ENCODE measurements at regions not wholly inside any gene's neighbourhood (a gene's known extent, or its start where the extent isn't known, plus 50 kb on each side); places are given as distances from the start of the nearest gene placed in this dataset.
"Not testable (repeated sequence)": the region's sequence is repeated elsewhere in the genome, so short reads cannot be mapped to it uniquely, and the experiment has no call there.

DNA sequence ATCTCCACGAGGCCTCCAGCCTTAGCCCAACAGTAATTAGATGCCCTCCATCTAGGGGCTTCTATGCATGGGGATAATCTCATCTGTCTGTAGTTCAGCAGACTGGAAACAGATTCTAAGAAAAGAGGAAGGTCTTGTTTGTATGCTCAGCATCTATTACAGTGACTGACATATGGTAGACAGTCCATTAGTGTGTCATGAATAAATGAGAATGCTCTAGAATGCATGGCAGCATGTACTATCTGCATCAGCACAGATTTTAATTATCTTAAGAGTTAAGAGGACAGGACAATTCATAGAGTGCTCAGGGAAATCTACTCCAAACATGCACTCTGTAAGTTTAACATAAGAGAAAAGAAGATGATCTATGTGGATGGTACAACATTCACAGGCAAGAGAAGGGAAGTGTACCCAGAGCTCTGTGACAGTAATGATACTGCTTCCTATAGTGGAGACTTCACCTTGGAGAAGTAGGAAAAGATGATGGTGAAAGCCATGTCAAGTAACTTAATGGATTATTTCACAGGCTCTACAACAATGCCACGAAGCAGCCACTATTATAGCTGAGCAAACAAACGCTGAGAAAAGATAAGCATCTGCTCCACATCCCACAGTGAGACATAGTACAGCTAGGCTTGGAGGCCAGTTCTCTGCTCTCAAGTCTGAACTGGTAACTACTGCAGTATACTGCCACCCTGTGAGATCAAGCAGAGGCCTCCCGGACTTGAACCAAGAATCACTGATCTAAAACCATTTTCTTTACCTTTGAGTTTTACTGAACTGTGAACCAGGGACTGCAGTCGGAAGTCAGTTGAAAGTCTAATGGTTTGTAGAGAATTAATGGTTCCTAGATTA is 309.2 kb upstream of the SPTLC3 start:
- DNase-seq (ENCODE audit: low spot score in 2 of 2), result no peak
- no peak for FAIRE-seq

DNA sequence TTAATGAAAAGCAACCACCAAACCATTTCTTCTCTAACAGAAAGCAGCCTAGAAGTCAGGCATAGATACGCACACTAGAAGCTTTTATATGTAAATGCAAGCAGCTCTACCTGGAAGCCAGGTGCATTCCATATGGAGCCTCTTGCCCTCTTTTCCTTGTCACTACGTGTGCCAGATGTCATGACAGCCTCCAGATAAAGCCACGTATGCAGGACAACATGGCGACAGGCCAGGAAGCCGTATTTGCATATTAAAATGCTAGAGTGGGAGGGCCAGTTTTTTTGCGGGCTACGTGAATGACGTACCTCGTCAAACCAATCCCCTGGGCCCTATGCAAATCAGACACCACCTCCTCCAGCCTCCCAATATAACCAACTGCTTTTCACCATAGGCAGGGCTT is 308.1 kb upstream of the SPTLC3 start:
- no peak for DNase-seq (ENCODE audit: low spot score in 2 of 2)
- no peak for FAIRE-seq

DNA sequence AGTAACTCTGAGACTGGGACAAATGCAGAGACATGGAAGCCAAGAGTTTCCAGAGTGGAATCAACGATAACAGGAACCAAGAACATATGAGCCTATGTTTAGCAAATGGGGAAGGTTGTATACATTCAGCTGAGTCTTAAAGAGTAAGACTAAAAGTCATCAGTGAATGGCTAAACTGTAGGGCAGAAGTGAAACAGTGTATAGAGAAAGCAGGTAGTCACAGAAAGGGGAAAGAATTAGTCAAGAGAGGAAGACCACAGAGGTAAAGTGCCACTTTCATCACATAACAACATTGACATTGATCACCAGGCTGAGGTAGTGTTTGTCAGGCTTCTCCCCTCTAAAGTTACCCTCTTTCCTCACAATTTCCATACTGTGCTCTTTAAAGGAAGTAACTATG is 306.5 kb upstream of the SPTLC3 start:
- DNase-seq (ENCODE audit: low spot score in 2 of 2), result no peak
- no peak for FAIRE-seq

DNA sequence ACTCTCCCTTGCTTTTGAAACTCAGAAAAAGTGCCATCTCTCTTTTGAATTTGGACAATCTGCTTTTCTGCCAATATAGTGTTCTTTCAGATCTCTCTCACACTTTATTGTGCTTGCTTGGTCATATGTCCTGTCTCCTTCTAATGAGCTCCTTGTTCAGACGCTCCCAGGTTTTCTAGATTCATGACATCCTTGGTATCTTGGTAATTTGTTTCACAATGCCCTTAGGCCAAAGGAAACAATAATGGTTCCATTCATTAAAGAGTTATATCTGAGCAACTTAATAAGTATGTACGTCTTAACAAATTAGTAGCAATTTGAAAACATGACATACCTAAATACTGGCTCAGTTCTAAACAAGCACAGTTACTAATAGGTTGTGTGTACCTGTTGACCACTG is 293.4 kb upstream of the SPTLC3 start:
- FAIRE-seq, result no peak
- DNase-seq (ENCODE audit: low spot score in 2 of 2), result no peak

DNA sequence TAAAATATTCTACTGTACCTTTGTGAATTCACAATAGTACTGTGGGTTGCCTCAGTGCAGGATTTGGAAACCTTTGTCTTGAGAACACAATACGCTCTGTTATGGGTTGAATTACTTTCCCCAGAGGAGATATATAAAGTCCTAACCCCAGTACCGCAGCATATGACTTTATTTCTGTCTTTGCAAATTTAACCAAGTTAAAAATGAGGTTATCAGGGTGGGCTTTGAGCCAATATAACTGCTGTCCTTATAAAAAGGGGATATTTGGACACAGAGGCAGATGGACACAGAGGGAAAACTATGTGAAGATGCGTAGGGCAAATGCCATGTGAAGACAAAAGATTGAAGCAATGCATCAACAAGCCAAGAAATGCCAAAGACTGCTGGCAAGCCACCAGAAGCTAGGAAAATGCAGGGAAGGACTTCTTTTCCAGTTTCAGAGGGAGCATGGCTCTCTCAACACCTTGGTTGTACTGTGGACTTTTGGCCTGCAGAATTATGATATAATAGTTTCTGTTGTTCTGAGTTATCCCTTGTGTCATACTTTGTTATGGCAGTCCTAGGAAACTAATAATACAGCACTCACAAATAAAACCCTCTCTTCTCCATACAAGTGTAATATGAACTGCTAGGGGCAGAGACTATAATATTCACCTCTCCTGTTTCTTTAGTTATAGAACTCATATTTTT is 292.6 kb upstream of the SPTLC3 start:
- FAIRE-seq (no peak), DNase-seq (ENCODE audit: low spot score in 2 of 2) (no peak)

DNA sequence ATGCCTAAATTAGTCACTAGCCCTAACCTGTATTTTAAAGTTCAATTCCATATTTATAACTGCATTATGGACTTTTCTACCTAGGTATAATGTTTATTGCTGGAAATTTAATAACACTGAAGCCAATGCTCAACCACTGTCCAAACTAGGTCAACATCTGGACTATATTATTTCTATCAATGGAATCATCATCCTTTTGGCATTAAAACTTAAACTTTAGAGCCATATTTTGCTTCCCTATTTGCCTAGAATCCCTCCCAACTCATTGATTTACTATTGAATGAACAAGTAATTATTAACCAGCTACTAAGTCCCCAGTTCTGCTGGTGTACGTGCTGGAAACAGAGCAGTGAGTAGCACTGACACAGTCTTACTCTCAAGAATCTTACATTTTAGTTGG is 291.7 kb upstream of the SPTLC3 start:
- FAIRE-seq, result no peak
- no peak for DNase-seq (ENCODE audit: low spot score in 2 of 2)

DNA sequence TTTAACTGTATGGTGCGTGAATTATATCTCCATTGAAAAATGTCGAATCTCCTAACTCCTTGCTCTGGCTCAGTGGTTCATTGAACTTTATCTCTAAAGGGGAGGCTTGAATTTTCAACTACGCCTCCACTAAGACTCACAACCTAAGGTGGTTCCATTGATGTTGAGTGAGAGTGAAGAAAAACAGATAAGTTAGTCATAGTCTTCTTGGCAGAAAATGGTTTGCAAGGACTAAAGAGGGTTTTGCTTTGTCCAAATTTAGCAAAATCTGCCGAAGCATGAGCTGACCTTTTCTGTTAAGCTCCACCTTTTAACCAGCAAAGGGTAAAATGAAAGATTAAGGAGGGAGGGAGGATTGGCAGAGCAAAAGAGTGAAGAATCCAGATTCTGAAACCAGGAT is 290.2 kb upstream of the SPTLC3 start:
- DNase-seq (ENCODE audit: low spot score in 2 of 2), result no peak
- FAIRE-seq, result no peak

DNA sequence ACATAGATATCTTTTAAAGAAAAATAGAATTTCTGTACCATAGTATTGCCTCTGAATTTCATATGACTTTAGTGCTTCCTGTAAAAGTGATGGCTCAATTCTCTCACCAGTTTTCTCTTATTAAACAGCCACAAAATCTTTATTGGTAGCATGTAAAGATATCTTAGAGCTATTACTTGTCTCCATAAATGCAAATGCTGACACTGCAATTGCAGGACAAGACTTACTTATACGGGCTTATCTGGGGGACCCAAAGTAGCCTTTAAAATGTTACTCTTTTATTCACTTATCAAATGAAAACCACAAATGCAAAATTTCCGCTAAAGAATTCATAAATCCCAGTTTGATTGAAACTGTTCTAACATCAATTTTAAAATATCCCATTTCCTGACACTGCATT is 287.1 kb upstream of the SPTLC3 start:
- no peak for DNase-seq (ENCODE audit: low spot score in 2 of 2)
- FAIRE-seq, result no peak

DNA sequence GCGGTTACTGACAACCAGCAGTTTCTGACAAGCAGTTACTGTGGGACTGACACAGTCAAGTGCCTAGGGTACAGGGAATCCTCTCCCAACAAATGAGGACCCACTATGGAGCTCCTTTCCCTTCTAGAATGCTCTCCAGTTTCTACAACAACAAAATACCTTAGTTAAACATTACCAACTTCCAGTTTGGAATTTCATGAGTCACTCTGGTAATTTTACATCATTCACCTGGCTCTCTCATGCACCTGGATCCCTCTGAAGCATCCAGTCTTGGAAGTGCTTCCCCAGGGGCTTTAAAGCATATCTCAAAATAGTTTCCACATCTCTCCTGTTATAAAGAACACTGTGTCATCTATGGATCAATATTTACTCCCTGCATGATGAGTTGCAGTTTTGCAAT is 286.7 kb upstream of the SPTLC3 start:
- FAIRE-seq (no peak), DNase-seq (ENCODE audit: low spot score in 2 of 2) (no peak)

DNA sequence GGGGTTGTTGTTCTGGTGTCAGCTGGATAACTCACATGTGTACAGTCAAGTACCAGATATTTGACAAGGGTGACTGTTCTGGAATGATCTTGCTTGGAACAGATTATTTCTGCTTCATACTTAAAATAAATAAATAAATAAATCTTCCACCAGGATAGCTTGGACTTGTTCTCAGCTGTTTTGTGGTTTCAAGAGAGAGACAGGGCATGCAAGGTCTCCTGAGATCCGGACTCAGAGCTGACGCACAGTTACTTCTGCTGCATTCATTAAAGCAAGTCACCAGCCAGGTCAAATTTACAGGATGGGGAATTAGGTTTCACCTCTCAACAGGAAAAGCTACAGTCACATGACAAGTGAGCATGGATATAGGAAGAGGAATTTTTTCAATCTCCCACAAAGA is 285.0 kb upstream of the SPTLC3 start:
- FAIRE-seq, result no peak
- no peak for DNase-seq (ENCODE audit: low spot score in 2 of 2)

DNA sequence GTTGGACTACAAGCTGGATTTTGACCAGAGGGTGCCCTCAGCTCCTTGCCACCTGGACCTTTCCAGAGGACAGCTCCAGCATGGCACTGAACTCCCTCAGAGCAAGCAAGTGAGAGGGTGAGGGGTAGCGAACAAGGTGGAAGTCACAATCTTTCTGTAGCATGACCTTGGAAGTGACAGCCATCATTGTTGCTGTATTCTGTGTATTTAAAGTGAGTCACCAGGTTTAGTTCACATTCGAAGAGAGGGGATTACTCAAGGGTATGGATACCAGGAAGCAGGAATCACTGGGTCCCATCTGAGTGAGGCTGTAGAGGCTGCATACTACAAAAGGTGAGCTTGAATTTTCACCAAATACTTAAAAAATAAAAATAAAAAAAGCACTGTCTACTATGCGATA is 280.0 kb upstream of the SPTLC3 start:
- DNase-seq (ENCODE audit: low spot score in 2 of 2), result no peak
- FAIRE-seq, result no peak

DNA sequence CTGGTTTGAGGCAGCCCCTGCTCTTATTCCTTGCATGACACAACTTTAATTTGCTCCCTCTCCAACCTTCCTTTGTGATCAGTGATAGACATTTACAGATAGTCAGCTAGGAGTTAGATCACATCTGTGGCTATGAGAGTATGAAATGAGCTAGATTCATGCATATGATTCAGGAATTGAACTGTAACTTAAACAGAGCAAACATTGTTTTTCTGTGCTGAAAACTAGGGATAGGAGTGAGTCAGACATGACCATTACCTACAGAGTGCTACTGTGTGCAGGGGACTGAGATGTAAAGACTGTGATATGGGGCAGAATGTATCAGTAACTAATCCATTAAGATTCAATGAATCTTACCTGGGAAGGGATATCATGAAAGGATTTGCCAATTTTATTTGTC is 279.4 kb upstream of the SPTLC3 start:
- no peak for FAIRE-seq
- DNase-seq (ENCODE audit: low spot score in 2 of 2), result no peak

DNA sequence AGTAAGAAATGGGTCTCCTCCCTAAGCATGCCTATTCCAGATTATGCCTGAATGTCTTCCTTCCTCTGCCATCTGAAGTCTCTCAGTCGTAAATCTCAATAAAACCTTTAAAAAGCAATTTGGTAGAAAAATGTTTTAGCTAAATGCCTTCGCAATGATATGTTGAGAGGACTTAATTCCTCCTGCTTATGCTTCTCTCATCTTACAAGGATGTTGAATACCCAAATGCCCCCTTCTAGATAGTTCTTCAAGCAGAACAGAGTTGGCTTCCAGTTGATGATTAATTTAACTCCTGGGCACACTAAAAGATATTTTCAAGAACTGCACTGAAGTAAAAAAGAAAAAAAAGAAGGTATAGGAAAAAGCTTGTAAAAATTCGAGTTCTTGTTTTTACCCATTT is 275.0 kb upstream of the SPTLC3 start:
- no peak for DNase-seq (ENCODE audit: low spot score in 2 of 2)
- FAIRE-seq, result no peak

DNA sequence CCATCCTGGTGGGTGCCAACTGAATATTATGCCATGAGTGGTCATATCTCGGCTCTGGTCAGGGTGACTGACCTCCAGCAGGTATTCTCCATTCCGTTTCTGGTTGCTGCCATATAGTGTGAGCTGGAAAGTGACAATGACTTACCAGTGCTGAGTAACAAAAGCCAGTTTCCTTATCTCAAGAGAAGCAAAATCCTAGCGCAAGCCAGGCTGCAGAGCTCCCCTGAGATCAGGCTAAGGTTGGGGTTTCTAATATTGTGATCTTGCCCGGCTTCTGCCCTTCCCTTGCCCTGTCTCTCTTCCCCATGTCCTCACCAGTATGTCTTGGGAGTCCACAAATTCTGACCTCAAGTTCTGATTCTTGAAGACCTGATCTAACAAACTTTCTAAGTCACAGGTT is 271.3 kb upstream of the SPTLC3 start:
- FAIRE-seq (no peak), DNase-seq (ENCODE audit: low spot score in 2 of 2) (no peak)

DNA sequence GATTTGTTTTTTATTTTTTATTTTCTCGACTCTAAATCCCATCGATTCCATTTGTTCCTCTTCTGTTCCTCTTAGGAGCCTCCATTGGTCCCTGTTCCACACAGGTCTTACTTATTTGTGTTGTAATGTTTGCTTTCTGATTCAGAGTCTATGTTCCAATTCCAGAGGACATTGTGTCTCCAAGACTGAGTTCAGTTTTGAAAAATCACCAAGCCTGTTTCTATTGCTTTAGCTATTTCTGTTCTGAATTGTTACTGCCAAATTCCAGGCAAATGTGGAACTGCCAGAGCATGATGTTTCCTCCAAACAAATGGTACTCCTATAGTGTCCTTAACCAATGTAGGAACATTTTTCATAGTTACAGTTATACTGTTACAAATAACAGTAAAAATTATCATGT is 270.9 kb upstream of the SPTLC3 start:
- DNase-seq (ENCODE audit: low spot score in 2 of 2) (no peak), FAIRE-seq (no peak)

DNA sequence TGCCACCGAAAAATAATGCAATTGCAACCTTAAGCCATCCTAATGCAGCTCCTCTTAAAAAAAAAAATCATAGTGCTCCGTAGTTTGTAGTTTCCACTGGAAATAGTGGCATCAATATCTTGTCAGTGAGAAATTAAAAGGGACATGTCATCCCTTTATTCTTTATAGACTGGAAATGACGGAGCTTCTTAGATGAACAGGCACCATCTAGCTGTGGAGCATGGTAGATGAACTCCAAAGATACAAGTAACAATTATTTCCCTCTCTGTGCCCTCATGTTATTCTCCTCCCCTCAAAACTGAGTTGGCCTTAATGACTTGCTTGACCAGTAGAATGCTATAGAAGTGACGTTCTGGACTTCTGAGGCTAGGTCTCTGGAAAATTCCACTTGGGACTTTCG is 268.1 kb upstream of the SPTLC3 start:
- FAIRE-seq (no peak), DNase-seq (ENCODE audit: low spot score in 2 of 2) (no peak)

DNA sequence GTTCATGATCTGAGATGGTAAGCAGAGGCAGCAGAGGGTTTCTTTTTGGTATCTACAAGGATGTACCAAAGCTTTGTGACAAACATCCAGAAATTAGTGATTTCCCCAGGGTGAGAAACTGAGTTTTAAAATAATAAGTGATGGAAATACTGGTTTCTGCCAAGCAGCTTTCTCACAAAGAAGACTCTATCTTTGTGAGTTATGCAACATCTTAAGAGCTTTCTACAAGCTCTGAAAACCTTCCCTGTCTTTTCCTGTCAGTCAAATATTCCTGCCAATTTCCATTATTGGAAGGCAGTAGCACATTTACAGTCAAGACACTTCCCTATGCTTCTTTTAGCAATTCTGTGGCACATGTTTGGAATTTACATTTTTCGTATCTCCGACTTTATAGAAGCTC is 264.7 kb upstream of the SPTLC3 start:
- no peak for FAIRE-seq

DNA sequence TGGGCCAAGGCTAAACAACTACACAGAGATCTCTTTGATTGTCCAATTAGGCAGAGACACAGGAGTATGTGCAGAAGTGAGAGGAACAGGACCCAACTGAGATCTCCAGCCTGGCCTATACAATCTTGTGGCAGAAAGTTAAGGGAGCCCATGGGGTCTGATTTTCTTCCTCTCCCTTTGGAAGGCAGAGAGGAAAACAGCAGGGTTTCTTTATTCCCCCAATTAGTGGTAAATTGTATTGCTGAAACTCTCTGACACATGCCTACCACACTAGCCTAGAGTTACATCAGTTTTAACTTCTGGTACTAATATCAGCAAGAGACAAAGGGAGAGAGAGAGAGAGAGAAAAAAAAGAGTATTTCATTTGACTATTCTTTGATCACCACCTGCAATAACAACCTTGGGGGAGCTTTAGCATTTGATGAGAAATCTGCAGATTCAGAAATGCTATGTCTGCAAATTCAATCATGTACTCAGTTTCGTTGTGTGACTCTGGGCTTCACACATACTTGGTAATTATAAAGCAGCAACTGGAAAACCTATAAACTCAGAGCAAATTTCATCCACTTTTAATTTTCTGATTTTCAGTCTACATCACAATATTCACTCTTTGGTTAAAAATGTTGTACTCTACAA is 260.3 kb upstream of the SPTLC3 start:
- DNase-seq (ENCODE audit: low spot score in 2 of 2) (no peak), FAIRE-seq (no peak)

More for the DNA sequence above, 264.7 kb upstream of the SPTLC3 start:
- DNase-seq (ENCODE audit: low spot score in 2 of 2), result no peak

DNA sequence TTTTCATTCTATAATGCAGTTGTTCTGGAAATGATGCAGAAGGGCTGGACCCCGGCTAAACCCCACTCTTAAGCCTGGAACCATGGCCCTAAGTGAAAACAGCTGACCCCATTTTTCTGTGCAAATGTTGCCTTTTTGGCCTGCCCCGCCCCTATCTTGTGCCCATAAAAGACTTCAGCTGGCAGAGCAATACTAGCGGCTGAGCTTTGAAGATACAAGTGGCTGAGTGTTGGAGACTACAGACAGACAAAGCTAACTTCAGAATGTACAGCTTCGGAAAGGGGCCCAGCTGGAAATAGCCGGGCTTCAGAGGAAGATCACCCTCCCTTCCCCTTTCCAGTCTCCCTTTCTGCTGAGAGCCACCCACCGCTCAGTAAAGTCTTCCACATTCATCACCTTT is 258.6 kb upstream of the SPTLC3 start:
- no peak for FAIRE-seq

DNA sequence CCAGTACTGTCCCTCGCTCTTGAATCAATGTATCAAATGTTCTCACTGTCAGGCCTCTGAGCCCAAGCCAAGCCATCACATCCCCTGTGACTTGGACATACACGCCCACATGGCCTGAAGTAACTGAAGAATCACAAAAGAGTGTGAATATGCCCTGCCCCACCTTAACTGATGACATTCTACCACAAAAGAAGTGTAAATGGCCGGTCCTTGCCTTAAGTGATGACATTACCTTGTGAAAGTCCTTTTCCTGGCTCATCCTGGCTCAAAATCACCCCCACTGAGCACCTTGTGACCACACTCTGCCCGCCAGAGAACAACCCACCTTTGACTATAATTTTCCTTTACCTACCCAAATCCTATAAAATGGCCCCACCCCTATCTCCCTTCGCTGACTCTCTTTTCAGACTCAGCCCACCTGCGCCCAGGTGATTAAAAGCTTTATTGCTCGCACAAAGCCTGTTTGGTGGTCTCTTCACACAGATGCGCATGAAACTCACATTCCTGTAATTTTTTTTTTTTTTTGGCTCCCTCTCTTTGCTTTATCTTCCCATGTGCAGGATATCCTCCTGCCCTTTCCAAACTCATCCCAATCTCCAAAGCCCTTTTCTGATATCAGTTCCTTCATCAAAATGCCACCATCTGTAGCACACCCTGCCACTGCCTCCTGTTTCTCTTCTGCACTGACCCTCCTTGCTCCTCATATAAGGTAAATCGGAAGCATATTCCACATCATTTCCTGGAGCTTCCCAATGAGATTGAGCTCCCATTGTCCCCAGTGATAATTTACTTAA is 255.7 kb upstream of the SPTLC3 start:
- FAIRE-seq; DNase-seq (ENCODE audit: low spot score in 2 of 2): not testable (repeated sequence)

More for the DNA sequence above, 258.6 kb upstream of the SPTLC3 start:
- DNase-seq (ENCODE audit: low spot score in 2 of 2), result no peak

DNA sequence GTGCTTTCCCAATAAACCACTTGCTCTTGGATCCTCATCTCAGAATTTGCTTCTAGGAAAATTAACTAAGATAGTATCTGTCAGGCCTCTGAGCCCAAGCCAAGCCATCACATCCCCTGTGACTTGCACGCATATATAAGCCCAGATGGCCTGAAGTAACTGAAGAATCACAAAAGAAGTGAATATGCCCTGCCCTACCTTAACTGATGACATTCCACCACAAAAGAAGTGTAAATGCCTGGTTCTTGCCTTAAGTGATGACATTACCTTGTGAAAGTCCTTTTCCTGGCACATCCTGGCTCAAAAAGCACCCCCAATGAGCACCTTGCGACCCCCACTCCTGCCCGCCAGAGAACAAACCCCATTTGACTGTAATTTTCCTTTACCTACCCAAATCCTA is 255.0 kb upstream of the SPTLC3 start:
- DNase-seq (ENCODE audit: low spot score in 2 of 2); FAIRE-seq: not testable (repeated sequence)

Measured in frontal cortex (tissue), 3 donors.